H1 (cell line): ENCODE measurements at regions not wholly inside any gene's neighbourhood (a gene's known extent, or its start where the extent isn't known, plus 50 kb on each side); places are given as distances from the start of the nearest gene placed in this dataset.

Source experiments
- BCL11A ChIP-seq, 2 experiments: IDR thresholded peaks; one replicate each; pipeline ENCODE4 v1.6.1; 2011; ENCODE audit warnings: low read depth in 2 of 2, low read length in 2 of 2, mild to moderate bottlenecking in 2 of 2
- TCF12 ChIP-seq: IDR thresholded peaks from 2 replicates; pipeline ENCODE4 v1.6.1; 2011; ENCODE audit warnings: low read depth, mild to moderate bottlenecking, low read length
- TEAD4 ChIP-seq: IDR thresholded peaks from 2 replicates; pipeline ENCODE4 v1.6.1; 2012; ENCODE audit warnings: low read depth, low read length, inconsistent platforms, mixed read lengths
- YY1 ChIP-seq: IDR thresholded peaks from 2 replicates; pipeline ENCODE4 v1.6.1; 2011; ENCODE audit warnings: low read depth, mild to moderate bottlenecking, low read length
- TF ChIP-seq, protein P1 (sequence below): IDR thresholded peaks from 2 replicates; pipeline ENCODE4 v1.6.1; 2011; ENCODE audit warnings: low read length, improper control_type of control experiment
- TF ChIP-seq, protein P2 (sequence below): IDR thresholded peaks from 2 replicates; pipeline ENCODE4 v1.6.1; 2011; ENCODE audit warnings: low read depth, mild to moderate bottlenecking, low read length; ENCODE audit not compliant: insufficient read depth

DNA sequence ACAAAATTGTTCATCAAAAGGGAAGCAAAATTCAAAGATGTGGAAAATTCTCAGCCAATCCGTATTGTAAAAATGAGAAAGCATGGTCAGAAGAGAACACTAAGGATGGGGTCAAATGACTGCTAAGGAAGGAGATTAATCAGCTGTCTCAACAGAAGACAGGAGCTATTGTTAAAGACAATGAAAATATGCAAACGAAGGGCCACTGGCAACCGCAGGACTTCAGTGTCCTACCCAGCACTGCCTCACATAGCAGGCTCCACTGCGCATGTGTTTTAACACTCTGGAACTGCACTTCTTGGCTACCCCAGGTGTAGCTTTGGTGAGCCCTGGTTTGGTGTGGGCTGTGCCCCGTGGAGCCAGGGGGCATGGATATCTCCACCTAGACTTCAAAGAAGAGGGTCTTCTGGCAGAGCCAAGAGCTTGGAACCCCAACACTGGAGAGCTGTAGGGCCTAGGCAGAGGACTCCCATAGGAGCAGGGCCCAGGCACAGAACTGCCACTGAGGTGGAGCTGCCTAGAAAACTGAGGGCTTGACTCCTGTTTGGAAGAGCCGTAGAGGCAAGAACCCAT, 176.2 kb upstream of the GDF10 start (continued):
- TF ChIP-seq YY1 (no peak), TCF12 (no peak), BCL11A (IDR thresholded peaks at IDR 0.05; ENCODE audit: low read depth in 2 of 2, low read length in 2 of 2) (no peak), TEAD4 (no peak)
- TF ChIP-seq, protein P1, sequence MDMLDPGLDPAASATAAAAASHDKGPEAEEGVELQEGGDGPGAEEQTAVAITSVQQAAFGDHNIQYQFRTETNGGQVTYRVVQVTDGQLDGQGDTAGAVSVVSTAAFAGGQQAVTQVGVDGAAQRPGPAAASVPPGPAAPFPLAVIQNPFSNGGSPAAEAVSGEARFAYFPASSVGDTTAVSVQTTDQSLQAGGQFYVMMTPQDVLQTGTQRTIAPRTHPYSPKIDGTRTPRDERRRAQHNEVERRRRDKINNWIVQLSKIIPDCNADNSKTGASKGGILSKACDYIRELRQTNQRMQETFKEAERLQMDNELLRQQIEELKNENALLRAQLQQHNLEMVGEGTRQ, result no peak
- TF ChIP-seq, protein P2, sequence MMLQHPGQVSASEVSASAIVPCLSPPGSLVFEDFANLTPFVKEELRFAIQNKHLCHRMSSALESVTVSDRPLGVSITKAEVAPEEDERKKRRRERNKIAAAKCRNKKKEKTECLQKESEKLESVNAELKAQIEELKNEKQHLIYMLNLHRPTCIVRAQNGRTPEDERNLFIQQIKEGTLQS, result no peak
